WTC11 (cell line): ENCODE measurements at regions not wholly inside any gene's neighbourhood (a gene's known extent, or its start where the extent isn't known, plus 50 kb on each side); places are given as distances from the start of the nearest gene placed in this dataset.

ENCODE experiments used
- ATAC-seq: fragments of 200-7000 bp; cut with Tn5 transposase; 2 replicates; pipeline ENCODE4 v1.10.0; 2021; ENCODE audit warnings: mild to moderate bottlenecking, moderate library complexity
- CTCF ChIA-PET: fragments of 300-600 bp; sonication (Branson Sonifier 250); formaldehyde crosslinking; loops from one replicate; lab custom pipeline; 2021; ENCODE audit warnings: antibody characterized with exemption; lab: Charles Lee
- POLR2A ChIA-PET: fragments of 350-600 bp; sonication (Branson Sonifier 250); formaldehyde crosslinking; loops from one replicate; lab custom pipeline; 2021; ENCODE audit warnings: antibody characterized with exemption; lab: Charles Lee
- DNase-seq: peaks from one replicate; pipeline ENCODE4 v3.0.0; 2021; ENCODE audit warnings: low spot score
- H3K27ac Mint-ChIP-seq: 2 replicates; pipeline ENCODE4 v1.8.0; 2021; ENCODE audit warnings: mixed read lengths
- H3K27me3 Mint-ChIP-seq: 2 replicates; pipeline ENCODE4 v1.8.0; 2021; ENCODE audit warnings: low read depth, mild to moderate bottlenecking, moderate library complexity, mixed read lengths
- H3K36me3 Mint-ChIP-seq: 2 replicates; pipeline ENCODE4 v1.8.0; 2021; ENCODE audit warnings: mixed read lengths
- H3K4me1 Mint-ChIP-seq: 2 replicates; pipeline ENCODE4 v1.8.0; 2022; ENCODE audit warnings: mixed read lengths
- H3K4me3 Mint-ChIP-seq: 2 replicates; pipeline ENCODE4 v1.8.0; 2021; ENCODE audit warnings: mild to moderate bottlenecking, moderate library complexity, mixed read lengths
- H3K9me3 Mint-ChIP-seq: 2 replicates; pipeline ENCODE4 v1.8.0; 2021; ENCODE audit warnings: mixed read lengths
- CREB1 ChIP-seq: sonication (generic); formaldehyde crosslinking; IDR thresholded peaks from 2 replicates; pipeline ENCODE4 v1.8.0; 2023; ENCODE audit warnings: mild to moderate bottlenecking, missing genetic modification reagents
- E2F4 ChIP-seq: sonication (generic); formaldehyde crosslinking; IDR thresholded peaks from 2 replicates; pipeline ENCODE4 v1.8.1; 2022; ENCODE audit warnings: low read depth, mild to moderate bottlenecking, moderate library complexity, missing genetic modification reagents, borderline replicate concordance
- E2F5 ChIP-seq: sonication (generic); formaldehyde crosslinking; IDR thresholded peaks from 2 replicates; pipeline ENCODE4 v1.8.1; 2022; ENCODE audit warnings: mild to moderate bottlenecking, moderate library complexity, missing genetic modification reagents
- EMX1 ChIP-seq: fragments of 250-450 bp; sonication (Bioruptor Pico); IDR thresholded peaks from 2 replicates; pipeline ENCODE4 v1.8.0; 2021; ENCODE audit warnings: mild to moderate bottlenecking
- ERG ChIP-seq: fragments of 250-450 bp; sonication (Bioruptor Pico); IDR thresholded peaks from 2 replicates; pipeline ENCODE4 v1.8.0; 2021; ENCODE audit warnings: mild to moderate bottlenecking
- FOXK1 ChIP-seq: sonication (generic); formaldehyde crosslinking; IDR thresholded peaks from 2 replicates; pipeline ENCODE4 v1.8.0; 2022; ENCODE audit warnings: mild to moderate bottlenecking, moderate library complexity, missing genetic modification reagents
- FOXP1 ChIP-seq: sonication (generic); formaldehyde crosslinking; IDR thresholded peaks from 2 replicates; pipeline ENCODE4 v1.8.0; 2022; ENCODE audit warnings: missing genetic modification reagents, mild to moderate bottlenecking, moderate library complexity, borderline replicate concordance
- GRHL2 ChIP-seq: fragments of 250-450 bp; sonication (Bioruptor Pico); IDR thresholded peaks from 2 replicates; pipeline ENCODE4 v1.8.0; 2022; ENCODE audit warnings: mild to moderate bottlenecking, moderate library complexity; ENCODE audit not compliant: insufficient replicate concordance, severe bottlenecking
- GTF2I ChIP-seq: fragments of 250-450 bp; sonication (Bioruptor Pico); conservative IDR thresholded peaks from 2 replicates; pipeline ENCODE4 v1.4.0; 2021; ENCODE audit warnings: mild to moderate bottlenecking
- IRF2 ChIP-seq: sonication (generic); formaldehyde crosslinking; IDR thresholded peaks from 2 replicates; pipeline ENCODE4 v1.8.0; 2022; ENCODE audit warnings: low read depth, missing genetic modification reagents, borderline replicate concordance
- MXD4 ChIP-seq: fragments of 250-450 bp; sonication (Bioruptor Pico); IDR thresholded peaks from 2 replicates; pipeline ENCODE4 v1.8.0; 2021; ENCODE audit warnings: mild to moderate bottlenecking, moderate library complexity, borderline replicate concordance
- NFYB ChIP-seq: sonication (generic); formaldehyde crosslinking; conservative IDR thresholded peaks from 2 replicates; pipeline ENCODE4 v1.8.0; 2022; ENCODE audit warnings: low read depth, missing genetic modification reagents
- NR1H2 ChIP-seq: sonication (generic); formaldehyde crosslinking; IDR thresholded peaks from 2 replicates; pipeline ENCODE4 v1.9.0; 2021; ENCODE audit warnings: mild to moderate bottlenecking, moderate library complexity, missing genetic modification reagents
- NR2C2 ChIP-seq: sonication (generic); formaldehyde crosslinking; IDR thresholded peaks from 2 replicates; pipeline ENCODE4 v1.8.0; 2022; ENCODE audit warnings: mild to moderate bottlenecking, missing genetic modification reagents
- PRDM15 ChIP-seq: sonication (generic); formaldehyde crosslinking; IDR thresholded peaks from 2 replicates; pipeline ENCODE4 v1.8.0; 2022; ENCODE audit warnings: missing genetic modification reagents
- PRRX2 ChIP-seq: fragments of 250-450 bp; sonication (Bioruptor Pico); IDR thresholded peaks from 2 replicates; pipeline ENCODE4 v1.8.0; 2021; ENCODE audit warnings: mild to moderate bottlenecking
- SP1 ChIP-seq: sonication (generic); formaldehyde crosslinking; conservative IDR thresholded peaks from 2 replicates; pipeline ENCODE4 v1.8.1; 2022; ENCODE audit warnings: missing genetic modification reagents
- TCF7 ChIP-seq: sonication (generic); formaldehyde crosslinking; IDR thresholded peaks from 2 replicates; pipeline ENCODE4 v1.8.0; 2022; ENCODE audit warnings: mild to moderate bottlenecking, low read depth, missing genetic modification reagents, moderate library complexity
- TEAD4 ChIP-seq: sonication (generic); formaldehyde crosslinking; IDR thresholded peaks from 2 replicates; pipeline ENCODE4 v1.8.0; 2022; ENCODE audit warnings: mild to moderate bottlenecking, missing genetic modification reagents
- ZBTB43 ChIP-seq: sonication (generic); formaldehyde crosslinking; IDR thresholded peaks from 2 replicates; pipeline ENCODE4 v1.8.1; 2023; ENCODE audit warnings: mild to moderate bottlenecking, missing genetic modification reagents
- ZNF425 ChIP-seq: fragments of 250-450 bp; sonication (Bioruptor Pico); conservative IDR thresholded peaks from 2 replicates; pipeline ENCODE4 v1.9.0; 2021; ENCODE audit warnings: mild to moderate bottlenecking
- ZNF671 ChIP-seq: fragments of 250-450 bp; sonication (Bioruptor Pico); IDR thresholded peaks from 2 replicates; pipeline ENCODE4 v1.8.0; 2021; ENCODE audit warnings: mild to moderate bottlenecking
- TF ChIP-seq, protein P1 (sequence below): sonication (generic); formaldehyde crosslinking; IDR thresholded peaks from 2 replicates; pipeline ENCODE4 v1.8.0; 2022; ENCODE audit warnings: mild to moderate bottlenecking, missing genetic modification reagents

GRCh38 chr2:217693363-217693762, 309.4 kb downstream of the TNS1 start (continued):
- TF ChIP-seq PRDM15 (CRISPR knock-in tag) (no peak), FOXK1 (no peak), EMX1 (no peak), ZNF671 (CRISPR knock-in tag) (no peak), ERG (CRISPR knock-in tag) (no peak), NR2C2 (no peak), GRHL2 (CRISPR knock-in tag) (no peak), IRF2 (no peak), PRRX2 (CRISPR knock-in tag) (no peak)

DNA sequence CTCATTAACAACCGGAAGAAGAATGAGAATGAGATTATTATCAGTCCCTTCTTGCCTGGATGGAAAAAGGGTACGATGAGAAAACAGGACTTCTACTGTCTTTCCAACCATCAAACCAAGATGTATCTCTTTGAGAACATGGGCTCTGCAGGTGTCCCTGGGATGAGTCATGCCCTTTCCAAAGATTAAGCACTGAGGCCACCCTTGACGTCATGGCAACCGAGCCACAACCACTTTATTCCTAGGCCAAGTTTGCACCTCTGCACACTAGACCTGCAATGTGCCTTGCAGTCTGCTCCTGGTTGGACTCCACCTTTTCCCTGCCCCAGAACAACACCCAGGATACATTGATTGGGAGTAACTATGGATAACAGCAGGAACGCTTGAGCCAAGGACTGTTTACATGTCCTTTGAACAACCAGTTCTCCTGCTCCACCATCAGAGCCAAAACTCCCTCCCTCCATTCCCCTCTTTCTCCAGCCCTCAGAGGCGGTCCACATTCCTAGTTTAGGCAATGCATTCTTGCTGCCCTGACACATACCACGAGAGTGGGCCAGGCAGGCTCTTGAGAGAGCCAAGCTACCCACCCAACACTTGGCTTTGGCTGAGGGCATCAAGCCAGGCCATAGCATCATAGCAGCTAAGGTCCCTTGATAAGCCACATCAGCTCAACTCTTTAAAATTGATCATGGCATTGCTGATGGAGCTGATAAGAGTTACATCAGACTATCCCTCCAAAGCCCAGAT, 310.7 kb downstream of the TNS1 start:
- CTCF ChIA-PET, result interaction anchor here (0.6 to 1.9 kb wide), 2 partner anchors 41 to 1319 kb away, joined by 4 to 6 read pairs; no protein-coding TSS in a partner anchor
- Mint-ChIP-seq H3K27ac (no peak overlapping the region), H3K36me3 (no peaks in the 10 kb centered on the region), H3K27me3 (peaks cover 17% of the 10 kb centered on the region), H3K4me3 (no peak overlapping the region), H3K4me1 (peaks cover 5% of the 10 kb centered on the region; the same call in 1 of the 2 replicates), H3K9me3 (peaks cover 12% of the 10 kb centered on the region; the same call in 1 of the 2 replicates)
- no peak for DNase-seq
- POLR2A ChIA-PET, result no interaction called here
- ATAC-seq, result no peak
- no peak for TF ChIP-seq TEAD4 (CRISPR knock-in tag)
- no peak for TF ChIP-seq SP1 (CRISPR knock-in tag)
- no peak for TF ChIP-seq MXD4 (CRISPR knock-in tag)
- TF ChIP-seq FOXP1 (CRISPR knock-in tag), result no peak
- no peak for TF ChIP-seq TCF7 (CRISPR knock-in tag)
- TF ChIP-seq CREB1 (CRISPR knock-in tag), result no peak
- TF ChIP-seq, protein P1, sequence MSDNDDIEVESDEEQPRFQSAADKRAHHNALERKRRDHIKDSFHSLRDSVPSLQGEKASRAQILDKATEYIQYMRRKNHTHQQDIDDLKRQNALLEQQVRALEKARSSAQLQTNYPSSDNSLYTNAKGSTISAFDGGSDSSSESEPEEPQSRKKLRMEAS (CRISPR knock-in tag), result no peak
- TF ChIP-seq E2F5 (CRISPR knock-in tag), result no peak
- no peak for TF ChIP-seq GTF2I

DNA sequence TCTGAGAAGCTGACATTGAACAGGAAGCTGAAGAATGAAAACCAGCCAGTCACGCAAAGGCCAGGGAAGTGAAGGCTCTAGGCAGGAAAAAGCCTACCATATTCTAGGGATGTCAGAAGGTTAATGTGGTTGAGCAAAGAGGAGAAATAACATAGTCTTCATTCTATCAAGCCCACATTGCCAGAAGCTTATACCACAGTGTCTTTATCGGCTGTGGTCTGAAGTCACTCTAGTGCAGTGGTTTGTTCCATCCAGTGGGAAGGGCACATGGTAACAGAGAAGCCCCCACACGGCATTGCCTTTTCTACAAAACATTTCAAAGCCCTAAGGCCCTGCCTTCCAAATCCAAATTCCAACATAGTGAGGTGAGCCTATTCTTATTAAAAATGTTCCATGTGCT, 311.3 kb downstream of the TNS1 start:
- Mint-ChIP-seq H3K4me3 (no peak overlapping the region), H3K27me3 (peaks cover 22% of the 10 kb centered on the region), H3K27ac (no peak overlapping the region), H3K9me3 (peaks cover 12% of the 10 kb centered on the region; the same call in 1 of the 2 replicates), H3K4me1 (peaks cover 5% of the 10 kb centered on the region; the same call in 1 of the 2 replicates), H3K36me3 (no peaks in the 10 kb centered on the region)
- ChIA-PET POLR2A (no interaction called here), CTCF (no interaction called here)
- DNase-seq (no peak), ATAC-seq (no peak)
- TF ChIP-seq ZNF425 (CRISPR knock-in tag) (no peak), NR2C2 (no peak), EMX1 (no peak), ZBTB43 (CRISPR knock-in tag) (no peak), TEAD4 (CRISPR knock-in tag) (no peak), NR1H2 (no peak), NFYB (CRISPR knock-in tag) (no peak), E2F4 (CRISPR knock-in tag) (no peak)
